Embryonic facial prominence (tissue), 1 donor: ENCODE measurements at regions not wholly inside any gene's neighbourhood (a gene's known extent, or its start where the extent isn't known, plus 50 kb on each side); places are given as distances from the start of the nearest gene placed in this dataset.

Experiments used
- DNase-seq: peaks from one replicate; pipeline ENCODE4 v3.0.0-alpha.2; 2016; ENCODE audit errors: extremely low spot score

DNA sequence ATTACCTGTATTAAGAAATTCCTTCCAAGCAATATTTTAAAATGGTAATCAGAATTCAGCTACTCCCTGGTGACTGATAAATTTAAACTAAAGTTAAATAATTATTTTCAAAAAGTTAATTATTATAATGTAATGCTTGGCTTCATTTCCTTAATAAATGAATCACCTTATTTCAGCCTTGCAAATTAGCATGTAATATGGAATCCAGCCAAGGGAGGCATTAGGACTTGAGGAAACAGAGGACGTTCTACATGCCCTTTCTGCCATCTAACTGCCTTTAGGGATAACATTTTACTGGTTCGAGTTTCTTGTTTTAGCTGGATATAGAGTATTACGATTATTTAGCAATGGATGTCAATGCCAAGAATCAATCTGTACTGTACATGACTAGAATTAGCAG, 636.3 kb downstream of the TSN start:
- DNase-seq = no peak

GRCh38 chr2:122395687-122396086, 640.2 kb downstream of the TSN start:
- no peak for DNase-seq

DNA sequence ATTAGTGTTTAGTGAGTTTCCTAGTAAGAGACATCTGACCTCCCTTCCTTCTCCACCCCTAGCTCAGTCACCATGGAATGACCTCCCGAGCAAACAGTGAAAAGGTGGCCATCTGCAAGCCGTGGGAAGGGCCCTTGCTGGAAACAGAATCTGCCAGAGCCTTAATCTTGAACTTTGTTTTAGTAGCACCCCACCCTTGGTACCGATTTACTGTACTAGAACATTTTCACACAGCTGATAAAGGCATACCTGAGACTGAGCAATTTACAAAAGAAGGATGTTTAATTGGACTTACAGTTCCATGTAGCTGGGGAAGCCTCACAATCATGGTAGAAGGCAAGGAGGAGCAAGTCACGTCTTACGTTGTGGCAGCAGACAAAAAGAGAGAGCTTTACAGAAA, 655.8 kb downstream of the TSN start:
- no peak for DNase-seq

GRCh38 chr2:122412360-122412759, 656.9 kb downstream of the TSN start:
- DNase-seq = no peak

GRCh38 chr2:122414902-122415301, 659.5 kb downstream of the TSN start:
- no peak for DNase-seq

- DNase-seq = no peak
Measured at GRCh38 chr2:122417114-122417513, 661.7 kb downstream of the TSN start.

DNA sequence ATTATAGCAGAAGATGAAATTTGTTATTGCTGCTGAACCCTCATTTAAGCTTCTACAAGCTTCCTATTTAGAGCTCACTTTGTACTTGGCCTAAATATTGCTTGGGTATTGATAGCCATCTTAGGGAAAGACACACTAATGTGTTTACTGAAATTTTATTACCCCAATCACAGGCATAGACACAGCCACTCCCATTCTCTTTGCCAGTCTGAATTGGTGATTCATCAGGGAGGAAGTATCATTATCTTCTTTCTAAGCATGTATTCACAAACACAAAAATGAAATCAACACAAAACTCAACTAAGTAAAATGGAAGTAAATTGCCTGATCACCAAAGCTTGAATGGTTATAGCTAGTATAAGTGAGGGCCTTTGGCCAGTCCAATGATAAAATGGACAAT, 666.3 kb downstream of the TSN start:
- DNase-seq = no peak

DNA sequence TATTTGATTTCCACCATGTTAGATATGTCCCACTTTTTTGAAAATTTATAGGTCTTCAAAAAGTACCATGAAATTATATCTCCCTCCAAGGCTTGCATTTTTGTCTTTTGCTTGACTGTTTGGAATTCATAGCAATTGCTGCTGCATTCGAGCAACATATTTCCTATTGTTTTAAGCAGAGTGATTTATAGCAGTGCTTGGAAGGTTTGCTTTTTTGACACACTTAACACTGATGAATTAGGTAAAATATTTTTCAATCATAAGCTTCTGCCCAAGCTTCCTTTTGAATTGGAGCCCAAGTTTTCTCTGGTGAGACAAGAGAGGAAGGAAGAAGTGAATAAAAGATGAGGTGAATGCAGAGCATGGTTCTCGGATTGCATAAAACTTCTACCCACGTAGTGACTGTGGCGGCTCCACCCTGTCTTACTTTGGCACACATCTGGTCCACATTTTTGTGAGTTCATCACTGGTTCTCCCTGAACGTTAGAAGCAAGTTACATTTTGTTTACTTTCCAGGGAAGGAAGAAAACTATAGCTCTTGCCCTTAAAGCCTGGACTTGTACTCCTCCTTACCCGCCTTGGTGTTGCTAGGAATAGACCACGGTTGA, 667.0 kb downstream of the TSN start:
- DNase-seq = no peak

DNA sequence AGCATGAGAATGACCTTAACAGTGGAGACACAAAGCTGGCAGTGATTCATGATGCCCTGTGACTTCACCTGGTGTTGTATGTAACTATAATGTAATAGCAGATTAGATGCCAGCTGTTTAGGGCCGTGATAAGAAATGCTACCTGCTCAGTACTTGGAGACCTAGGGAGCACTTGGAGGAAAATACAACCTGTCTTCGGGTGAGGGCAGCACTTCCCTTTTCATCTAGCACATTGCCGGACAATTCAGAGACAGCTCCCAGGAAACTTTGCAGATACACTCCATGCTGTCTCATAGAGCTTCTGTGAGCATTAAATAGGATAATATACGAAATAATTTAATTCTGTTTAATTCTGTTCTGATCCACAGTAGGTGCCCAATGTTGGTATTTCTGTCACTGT, 668.5 kb downstream of the TSN start:
- DNase-seq = no peak

GRCh38 chr2:122433123-122433754, 677.8 kb downstream of the TSN start:
- no peak for DNase-seq

DNA sequence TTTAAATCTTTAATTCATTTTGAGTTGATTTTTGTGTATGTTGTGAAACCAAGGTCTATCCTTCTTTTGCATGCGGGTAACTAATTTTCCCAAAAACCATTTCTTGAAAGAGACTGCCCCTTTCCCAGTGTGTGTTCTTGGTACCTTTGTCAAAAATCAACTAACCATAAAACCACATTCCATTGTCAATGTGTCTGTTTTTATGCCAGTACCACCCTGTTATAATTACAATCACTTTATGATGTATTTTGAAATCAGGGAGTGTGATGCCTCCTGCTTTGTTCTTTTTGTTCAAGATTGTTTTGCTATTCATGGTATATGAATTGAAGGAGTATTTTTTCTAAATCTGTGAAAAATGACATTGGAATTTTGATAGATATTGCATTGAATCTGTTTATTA, 689.6 kb downstream of the TSN start:
- no peak for DNase-seq

GRCh38 chr2:122446761-122447160, 691.3 kb downstream of the TSN start:
- no peak for DNase-seq

- DNase-seq = no peak
Measured at GRCh38 chr2:122447237-122447636, 691.8 kb downstream of the TSN start.

DNA sequence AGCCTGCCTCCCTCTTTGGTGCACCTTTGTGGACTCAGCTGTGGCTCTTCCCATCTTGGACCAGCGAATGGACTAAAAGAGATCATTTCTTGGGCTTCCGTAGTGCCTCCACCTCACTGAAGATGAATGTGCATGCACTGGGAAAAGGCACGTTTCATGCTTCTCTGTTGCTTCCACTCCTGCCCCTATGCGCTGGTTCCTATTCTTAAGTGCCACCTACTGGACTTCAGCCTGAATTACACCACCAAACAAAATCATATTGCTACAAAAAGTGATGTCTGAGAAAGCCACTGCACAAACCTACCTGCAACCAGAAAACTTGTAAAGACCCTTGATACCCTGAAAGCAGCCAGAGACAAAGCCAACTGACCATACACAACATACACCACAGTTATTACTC, 695.6 kb downstream of the TSN start:
- no peak for DNase-seq

GRCh38 chr2:122451697-122452096, 696.2 kb downstream of the TSN start:
- no peak for DNase-seq

DNA sequence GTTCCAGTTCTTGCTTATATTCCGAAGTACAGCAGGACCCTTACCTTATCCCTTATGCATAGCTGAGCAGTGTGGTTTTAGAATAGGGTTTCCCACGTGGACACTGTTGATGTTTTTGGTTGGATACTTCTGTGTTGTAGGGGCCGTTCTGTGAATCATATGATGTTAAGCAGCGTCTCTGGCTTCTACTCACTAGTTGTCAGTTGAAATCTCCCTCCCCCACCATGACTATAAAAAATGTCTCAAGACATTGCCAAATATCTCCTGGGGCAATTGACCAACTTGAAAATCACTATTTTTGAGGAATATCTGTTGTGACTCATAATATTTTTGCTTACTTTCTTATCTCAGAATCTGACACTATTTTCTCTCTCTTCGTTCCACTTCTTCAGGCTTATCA, 713.7 kb downstream of the TSN start:
- no peak for DNase-seq

- no peak for DNase-seq
Measured at GRCh38 chr2:122471753-122472152, 716.3 kb downstream of the TSN start.

DNA sequence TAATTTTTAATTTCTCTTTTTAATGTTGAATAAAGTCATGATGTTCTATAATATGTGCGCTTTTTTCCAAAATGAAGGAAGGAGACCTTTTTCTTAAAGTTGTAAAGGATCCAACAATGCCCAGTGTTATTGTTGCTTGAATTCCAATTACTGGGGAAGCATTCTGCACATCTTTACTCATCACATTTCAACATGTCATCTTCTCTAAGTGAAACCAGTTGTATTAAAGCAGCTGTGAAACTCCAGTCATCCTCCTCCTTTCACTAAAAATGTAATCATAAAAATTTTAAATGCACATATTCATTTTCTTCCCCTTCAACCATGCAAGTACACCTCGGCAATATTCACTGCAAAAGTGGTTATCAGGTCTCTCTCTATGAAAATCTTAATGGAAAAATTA, 722.7 kb downstream of the TSN start:
- no peak for DNase-seq

DNA sequence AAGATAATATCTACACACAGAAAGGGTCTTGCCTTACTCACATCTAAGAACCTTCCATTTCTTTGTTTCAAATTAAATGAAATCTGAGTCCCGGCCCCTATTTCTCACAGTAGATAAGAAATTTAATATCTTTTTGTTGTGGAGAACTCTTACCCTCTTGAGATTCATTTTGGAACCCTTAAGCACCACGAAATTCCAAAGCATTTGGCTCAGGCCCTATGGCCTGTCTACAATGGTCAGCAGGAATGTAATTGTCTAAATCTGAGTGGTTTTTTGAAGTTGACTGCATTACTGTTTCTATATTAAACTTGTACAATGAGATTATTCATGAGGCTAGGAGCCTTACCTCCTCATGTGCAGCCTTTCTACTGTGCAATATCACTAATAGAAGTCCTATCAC, 723.3 kb downstream of the TSN start:
- no peak for DNase-seq

- no peak for DNase-seq
Measured at GRCh38 chr2:122480501-122481243, 725.2 kb downstream of the TSN start.

GRCh38 chr2:122481244-122481622, 725.8 kb downstream of the TSN start:
- DNase-seq = no peak

DNA sequence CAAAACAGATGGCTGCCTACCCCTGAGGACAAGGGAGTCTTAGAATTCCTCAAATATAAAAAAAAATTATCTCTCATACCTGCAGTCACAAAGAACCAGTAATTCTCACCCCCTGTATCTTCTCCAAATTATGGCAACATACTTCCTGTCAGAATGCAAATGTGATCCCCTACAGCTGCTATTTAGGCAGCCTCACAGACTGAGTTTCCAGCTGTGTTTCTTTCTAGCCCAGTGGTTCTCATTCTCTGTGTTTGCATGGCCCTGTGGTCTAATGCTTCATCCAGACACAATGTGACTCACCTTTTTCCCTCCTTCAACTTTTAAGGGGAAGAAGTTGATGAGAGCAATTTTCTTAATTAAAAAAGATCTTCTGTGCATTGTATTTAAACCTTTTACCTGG, 726.3 kb downstream of the TSN start:
- DNase-seq = no peak

DNA sequence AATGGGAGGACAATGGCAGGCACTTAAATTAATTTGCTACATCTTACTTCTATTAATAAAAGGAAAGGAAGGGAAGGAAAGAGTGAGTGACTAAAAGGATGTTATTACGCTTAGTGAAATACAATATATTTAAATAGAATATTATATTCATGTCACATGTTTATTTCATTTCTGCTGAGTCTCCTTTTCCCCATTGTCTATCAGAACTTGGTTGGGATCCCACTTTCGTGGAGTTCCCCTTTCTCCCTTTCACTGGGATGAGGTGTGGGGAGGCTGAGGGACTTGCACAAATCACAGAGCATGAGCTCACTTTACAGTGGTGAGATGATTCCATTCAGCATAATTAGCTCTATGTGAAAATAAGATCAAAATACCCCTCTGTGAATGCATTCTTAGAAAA, 730.6 kb downstream of the TSN start:
- no peak for DNase-seq
